Osteoblast (primary cell): ENCODE measurements at regions not wholly inside any gene's neighbourhood (a gene's known extent, or its start where the extent isn't known, plus 50 kb on each side); places are given as distances from the start of the nearest gene placed in this dataset.

Experiments
- DNase-seq: peaks from one replicate; pipeline ENCODE4 v3.0.0; 2011; ENCODE audit warnings: low spot score, mixed read lengths; ENCODE audit not compliant: insufficient read length; ENCODE audit errors: missing footprints
- H2AFZ ChIP-seq: 2 replicates; pipeline ENCODE4 v1.6.0; 2011; ENCODE audit warnings: mild to moderate bottlenecking, low read length
- H3K27ac ChIP-seq: 2 replicates; pipeline ENCODE4 v1.5.1; 2011; ENCODE audit warnings: mild to moderate bottlenecking, low read depth, low read length, moderate library complexity
- H3K27me3 ChIP-seq: 2 replicates; pipeline ENCODE4 v1.6.0; 2012; ENCODE audit warnings: mild to moderate bottlenecking, control low read depth, inconsistent platforms, low read length, moderate library complexity; ENCODE audit not compliant: insufficient read depth
- H3K36me3 ChIP-seq: 2 replicates; pipeline ENCODE4 v1.5.1; 2011; ENCODE audit warnings: mild to moderate bottlenecking, low read length, control low read depth, moderate library complexity; ENCODE audit not compliant: insufficient read depth
- H3K4me1 ChIP-seq: 2 replicates; pipeline ENCODE4 v1.5.1; 2011; ENCODE audit warnings: mild to moderate bottlenecking, low read length, control low read depth, moderate library complexity; ENCODE audit not compliant: insufficient read depth
- H3K4me2 ChIP-seq: 2 replicates; pipeline ENCODE4 v1.6.0; 2011; ENCODE audit warnings: mild to moderate bottlenecking, low read length; ENCODE audit not compliant: insufficient read depth
- H3K4me3 ChIP-seq: fragments of 200-600 bp; sonication (generic); 3 replicates; pipeline ENCODE4 v1.5.1; 2012; ENCODE audit warnings: mild to moderate bottlenecking, low read length, inconsistent platforms; ENCODE audit not compliant: insufficient read depth
- H3K79me2 ChIP-seq: 2 replicates; pipeline ENCODE4 v1.6.0; 2012; ENCODE audit warnings: mild to moderate bottlenecking, low read length, control low read depth, inconsistent platforms; ENCODE audit not compliant: insufficient read depth
- H3K9me3 ChIP-seq: 2 replicates; pipeline ENCODE4 v1.5.1; 2011; ENCODE audit warnings: low read depth, low read length, control low read depth
- H4K20me1 ChIP-seq: 2 replicates; pipeline ENCODE4 v1.6.0; 2012; ENCODE audit warnings: mild to moderate bottlenecking, low read length, control low read depth; ENCODE audit not compliant: insufficient read depth
- TF ChIP-seq, protein P1 (sequence below): IDR thresholded peaks from 2 replicates; pipeline ENCODE4 v1.5.1; 2011; ENCODE audit warnings: mild to moderate bottlenecking, low read depth, low read length, moderate library complexity; ENCODE audit errors: extremely low read depth

- H3K36me3 ChIP-seq, result no peaks in the 10 kb centered on the region
- no peaks in the 10 kb centered on the region for H3K27me3 ChIP-seq
- no peaks in the 10 kb centered on the region for H3K4me1 ChIP-seq
- DNase-seq, result no peak
- no peak overlapping the region for H3K27ac ChIP-seq
- peaks cover 1% of the 10 kb centered on the region for H3K9me3 ChIP-seq
- TF ChIP-seq, protein P1, sequence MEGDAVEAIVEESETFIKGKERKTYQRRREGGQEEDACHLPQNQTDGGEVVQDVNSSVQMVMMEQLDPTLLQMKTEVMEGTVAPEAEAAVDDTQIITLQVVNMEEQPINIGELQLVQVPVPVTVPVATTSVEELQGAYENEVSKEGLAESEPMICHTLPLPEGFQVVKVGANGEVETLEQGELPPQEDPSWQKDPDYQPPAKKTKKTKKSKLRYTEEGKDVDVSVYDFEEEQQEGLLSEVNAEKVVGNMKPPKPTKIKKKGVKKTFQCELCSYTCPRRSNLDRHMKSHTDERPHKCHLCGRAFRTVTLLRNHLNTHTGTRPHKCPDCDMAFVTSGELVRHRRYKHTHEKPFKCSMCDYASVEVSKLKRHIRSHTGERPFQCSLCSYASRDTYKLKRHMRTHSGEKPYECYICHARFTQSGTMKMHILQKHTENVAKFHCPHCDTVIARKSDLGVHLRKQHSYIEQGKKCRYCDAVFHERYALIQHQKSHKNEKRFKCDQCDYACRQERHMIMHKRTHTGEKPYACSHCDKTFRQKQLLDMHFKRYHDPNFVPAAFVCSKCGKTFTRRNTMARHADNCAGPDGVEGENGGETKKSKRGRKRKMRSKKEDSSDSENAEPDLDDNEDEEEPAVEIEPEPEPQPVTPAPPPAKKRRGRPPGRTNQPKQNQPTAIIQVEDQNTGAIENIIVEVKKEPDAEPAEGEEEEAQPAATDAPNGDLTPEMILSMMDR, result no peak
- H2AFZ ChIP-seq, result no peak overlapping the region
- H3K79me2 ChIP-seq, result no peaks in the 10 kb centered on the region
- H4K20me1 ChIP-seq, result no peaks in the 10 kb centered on the region
- H3K4me3 ChIP-seq, result no peak overlapping the region
- no peak overlapping the region for H3K4me2 ChIP-seq
These were observed 156.9 kb upstream of the KCNJ16 start for GRCh38 chr17:69918164-69918563.

- H3K4me2 ChIP-seq, result no peak overlapping the region
- peaks cover 1% of the 10 kb centered on the region for H3K9me3 ChIP-seq
- no peaks in the 10 kb centered on the region for H3K27me3 ChIP-seq
- H4K20me1 ChIP-seq, result no peaks in the 10 kb centered on the region
- H3K4me3 ChIP-seq, result no peak overlapping the region
- no peaks in the 10 kb centered on the region for H3K36me3 ChIP-seq
- H3K79me2 ChIP-seq, result no peaks in the 10 kb centered on the region
- no peak overlapping the region for H3K27ac ChIP-seq
- H3K4me1 ChIP-seq, result no peaks in the 10 kb centered on the region
- no peak overlapping the region for H2AFZ ChIP-seq
- DNase-seq, result no peak
- TF ChIP-seq, protein P1, result no peak
These were observed 155.2 kb upstream of the KCNJ16 start for GRCh38 chr17:69919789-69920188.

- Histone ChIP-seq H2AFZ (no peak overlapping the region), H3K9me3 (peaks cover 1% of the 10 kb centered on the region), H3K27me3 (no peaks in the 10 kb centered on the region), H3K4me2 (no peak overlapping the region), H3K79me2 (no peaks in the 10 kb centered on the region), H3K4me1 (no peaks in the 10 kb centered on the region), H3K27ac (no peak overlapping the region), H3K36me3 (no peaks in the 10 kb centered on the region), H4K20me1 (no peaks in the 10 kb centered on the region), H3K4me3 (no peak overlapping the region)
- TF ChIP-seq, protein P1, result no peak
- DNase-seq, result no peak
These were observed 154.0 kb upstream of the KCNJ16 start for GRCh38 chr17:69921046-69921445.

DNA sequence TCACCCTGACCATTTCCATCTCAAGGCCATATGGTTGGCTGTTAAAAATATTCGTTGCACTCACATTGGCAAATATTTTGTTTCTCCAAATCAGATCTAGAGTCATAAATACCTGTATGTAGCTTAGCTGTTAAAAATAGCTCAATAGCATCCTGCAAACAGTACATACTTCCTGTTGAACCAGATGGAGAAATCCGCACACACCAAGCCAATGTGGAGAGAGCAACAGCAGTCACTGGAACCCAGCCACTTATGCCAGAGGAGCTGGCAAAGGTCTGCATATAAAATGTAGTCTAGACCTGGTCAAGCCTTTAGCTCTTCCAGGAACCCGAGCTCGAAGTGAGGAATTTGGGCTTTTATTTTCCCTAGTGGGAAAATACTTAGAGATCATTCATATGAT is 146.4 kb upstream of the KCNJ16 start:
- Histone ChIP-seq H3K27ac (no peak overlapping the region), H3K4me2 (no peak overlapping the region), H3K4me3 (no peak overlapping the region), H2AFZ (no peak overlapping the region), H3K4me1 (peaks cover 3% of the 10 kb centered on the region), H3K36me3 (no peaks in the 10 kb centered on the region), H4K20me1 (no peaks in the 10 kb centered on the region), H3K9me3 (no peaks in the 10 kb centered on the region), H3K79me2 (no peaks in the 10 kb centered on the region), H3K27me3 (no peaks in the 10 kb centered on the region)
- TF ChIP-seq, protein P1, result no peak
- DNase-seq, result no peak
